Parathyroid adenoma (tissue), 2 donors: ENCODE measurements at regions not wholly inside any gene's neighbourhood (a gene's known extent, or its start where the extent isn't known, plus 50 kb on each side); places are given as distances from the start of the nearest gene placed in this dataset.
"Not testable (repeated sequence)": the region's sequence is repeated elsewhere in the genome, so short reads cannot be mapped to it uniquely, and the experiment has no call there.

Source experiments
- H2AFZ ChIP-seq: fragments of 300-600 bp; sonication (generic); one replicate; pipeline ENCODE4 v1.7.0; 2017; ENCODE audit warnings: antibody characterized with exemption, mild to moderate bottlenecking
- H3K27ac ChIP-seq: fragments of 300-600 bp; sonication (generic); one replicate; pipeline ENCODE4 v1.7.0; 2017
- H3K27me3 ChIP-seq: fragments of 300-600 bp; sonication (generic); one replicate; pipeline ENCODE4 v1.7.0; 2017; ENCODE audit warnings: low read length; ENCODE audit not compliant: control insufficient read depth, insufficient read depth
- H3K36me3 ChIP-seq: fragments of 300-600 bp; sonication (generic); one replicate; pipeline ENCODE4 v1.7.0; 2017; ENCODE audit warnings: low read length; ENCODE audit not compliant: control insufficient read depth, insufficient read depth
- H3K4me1 ChIP-seq: fragments of 300-600 bp; sonication (generic); one replicate; pipeline ENCODE4 v1.7.0; 2017; ENCODE audit warnings: control low read depth
- H3K4me2 ChIP-seq: fragments of 300-600 bp; sonication (generic); one replicate; pipeline ENCODE4 v1.7.0; 2017; ENCODE audit warnings: low read length
- H3K4me3 ChIP-seq: fragments of 300-600 bp; sonication (generic); one replicate; pipeline ENCODE4 v1.7.0; 2017; ENCODE audit warnings: low read depth, low read length
- H3K79me2 ChIP-seq: fragments of 300-600 bp; sonication (generic); one replicate; pipeline ENCODE4 v1.7.0; 2017; ENCODE audit warnings: control low read depth
- H3K9ac ChIP-seq: fragments of 300-600 bp; sonication (generic); one replicate; pipeline ENCODE4 v1.7.0; 2017; ENCODE audit warnings: mild to moderate bottlenecking
- H3K9me3 ChIP-seq: fragments of 300-600 bp; sonication (generic); one replicate; pipeline ENCODE4 v1.7.0; 2017; ENCODE audit warnings: low read length; ENCODE audit not compliant: control insufficient read depth
- TF ChIP-seq, protein P1 (sequence below): fragments of 300-600 bp; sonication (generic); IDR thresholded peaks from one replicate; pipeline ENCODE4 v1.7.0; 2017; ENCODE audit warnings: antibody characterized with exemption, mild to moderate bottlenecking
- donor health status: primary hyperparathyroidism.

DNA sequence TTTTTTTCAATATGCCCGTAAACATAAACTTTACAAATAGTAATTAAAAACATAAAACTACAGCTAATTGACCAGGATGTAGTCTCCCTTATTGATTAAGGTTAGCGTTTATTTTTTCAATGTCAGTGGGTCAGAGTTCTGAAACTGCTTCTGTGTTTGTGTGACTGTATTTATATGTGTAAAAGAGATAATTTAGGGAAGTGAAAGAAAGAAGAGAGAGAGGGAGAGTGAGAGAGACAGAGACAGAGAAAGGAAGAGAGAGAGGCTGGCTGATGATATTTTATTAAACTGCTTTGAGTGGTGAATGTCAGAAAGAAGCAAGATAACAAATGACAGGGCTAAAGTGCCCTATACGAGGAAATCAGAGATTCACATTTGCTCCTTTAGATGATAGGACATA lies 266.1 kb upstream of the PTCHD4 start:
- no peaks in the 10 kb centered on the region for H3K4me1 ChIP-seq
- no peaks in the 10 kb centered on the region for H3K27me3 ChIP-seq
- H3K9me3 ChIP-seq = no peaks in the 10 kb centered on the region
- no peaks in the 10 kb centered on the region for H3K36me3 ChIP-seq
- H3K79me2 ChIP-seq = no peaks in the 10 kb centered on the region
- TF ChIP-seq, protein P1, sequence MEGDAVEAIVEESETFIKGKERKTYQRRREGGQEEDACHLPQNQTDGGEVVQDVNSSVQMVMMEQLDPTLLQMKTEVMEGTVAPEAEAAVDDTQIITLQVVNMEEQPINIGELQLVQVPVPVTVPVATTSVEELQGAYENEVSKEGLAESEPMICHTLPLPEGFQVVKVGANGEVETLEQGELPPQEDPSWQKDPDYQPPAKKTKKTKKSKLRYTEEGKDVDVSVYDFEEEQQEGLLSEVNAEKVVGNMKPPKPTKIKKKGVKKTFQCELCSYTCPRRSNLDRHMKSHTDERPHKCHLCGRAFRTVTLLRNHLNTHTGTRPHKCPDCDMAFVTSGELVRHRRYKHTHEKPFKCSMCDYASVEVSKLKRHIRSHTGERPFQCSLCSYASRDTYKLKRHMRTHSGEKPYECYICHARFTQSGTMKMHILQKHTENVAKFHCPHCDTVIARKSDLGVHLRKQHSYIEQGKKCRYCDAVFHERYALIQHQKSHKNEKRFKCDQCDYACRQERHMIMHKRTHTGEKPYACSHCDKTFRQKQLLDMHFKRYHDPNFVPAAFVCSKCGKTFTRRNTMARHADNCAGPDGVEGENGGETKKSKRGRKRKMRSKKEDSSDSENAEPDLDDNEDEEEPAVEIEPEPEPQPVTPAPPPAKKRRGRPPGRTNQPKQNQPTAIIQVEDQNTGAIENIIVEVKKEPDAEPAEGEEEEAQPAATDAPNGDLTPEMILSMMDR = no peak
- H3K4me3 ChIP-seq = no peak overlapping the region
- no peak overlapping the region for H3K9ac ChIP-seq
- H3K27ac ChIP-seq = no peak overlapping the region
- H2AFZ ChIP-seq = no peak overlapping the region
- H3K4me2 ChIP-seq = no peak overlapping the region

DNA sequence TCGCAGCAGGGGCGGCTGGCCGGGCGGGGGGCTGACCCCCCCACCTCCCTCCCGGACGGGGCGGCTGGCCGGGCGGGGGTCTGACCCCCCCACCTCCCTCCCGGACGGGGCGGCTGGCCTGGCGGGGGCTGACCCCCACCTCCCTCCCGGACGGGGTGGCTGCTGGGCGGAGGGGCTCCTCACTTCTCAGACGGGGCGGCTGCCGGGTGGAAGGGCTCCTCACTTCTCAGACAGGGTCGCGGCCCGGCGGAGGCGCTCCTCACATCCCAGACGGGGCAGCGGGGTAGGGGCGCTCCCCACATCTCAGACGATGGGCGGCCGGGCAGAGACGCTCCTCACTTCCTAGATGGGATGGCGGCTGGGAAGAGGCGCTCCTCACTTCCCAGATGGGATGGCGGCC lies 260.2 kb upstream of the PTCHD4 start:
- not testable (repeated sequence) for H3K4me3 ChIP-seq, H3K36me3 ChIP-seq, H3K79me2 ChIP-seq

DNA sequence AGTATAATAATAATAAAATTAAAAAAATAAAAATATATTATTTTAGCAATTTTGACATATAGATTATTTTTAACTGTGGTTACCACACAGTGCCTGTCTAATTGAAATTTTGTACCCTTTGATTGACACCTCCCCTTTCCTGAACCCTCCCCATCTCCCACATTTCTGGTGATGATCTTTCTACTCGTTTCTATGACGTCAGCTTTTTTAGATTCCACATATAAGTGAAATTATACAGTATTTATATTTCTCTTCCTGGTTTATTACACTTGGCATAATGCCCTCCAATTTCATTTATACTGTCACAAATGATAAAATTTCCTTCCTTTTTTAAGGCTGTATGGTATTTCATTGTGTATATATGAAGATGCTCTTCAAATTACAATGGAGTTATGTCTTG lies 258.1 kb upstream of the PTCHD4 start:
- Histone ChIP-seq H3K9me3 (no peaks in the 10 kb centered on the region), H3K4me2 (no peak overlapping the region), H3K4me1 (no peaks in the 10 kb centered on the region), H3K9ac (no peak overlapping the region), H3K27ac (no peak overlapping the region), H3K36me3 (no peaks in the 10 kb centered on the region), H3K4me3 (no peak overlapping the region), H2AFZ (no peak overlapping the region), H3K79me2 (no peaks in the 10 kb centered on the region), H3K27me3 (no peaks in the 10 kb centered on the region)
- TF ChIP-seq, protein P1 = no peak

More for the DNA sequence above, 260.2 kb upstream of the PTCHD4 start:
- not testable (repeated sequence) for H3K4me1 ChIP-seq, H3K9me3 ChIP-seq, H3K27ac ChIP-seq, H3K9ac ChIP-seq, H2AFZ ChIP-seq, H3K27me3 ChIP-seq, H3K4me2 ChIP-seq

DNA sequence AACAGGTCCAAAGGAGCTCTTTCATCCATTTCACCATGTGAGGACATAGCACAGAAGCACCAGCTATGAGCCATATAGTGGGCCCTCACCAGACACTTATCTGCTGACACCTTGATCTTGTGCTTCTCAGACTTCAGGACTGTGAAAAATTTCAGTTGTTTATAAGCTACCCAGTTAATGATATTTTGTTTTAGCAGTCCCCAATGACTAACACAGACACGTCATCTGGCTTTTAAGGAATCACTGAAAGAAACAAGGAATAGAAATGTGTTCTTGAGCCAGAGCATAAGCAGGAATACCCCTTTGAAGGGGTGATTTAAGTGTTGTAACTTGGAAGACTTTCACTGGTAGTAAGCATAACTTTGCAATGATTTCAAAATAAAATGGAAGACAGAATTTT lies 214.7 kb upstream of the PTCHD4 start:
- H3K36me3 ChIP-seq = no peaks in the 10 kb centered on the region
- no peaks in the 10 kb centered on the region for H3K9me3 ChIP-seq
- no peaks in the 10 kb centered on the region for H3K27me3 ChIP-seq
- H3K79me2 ChIP-seq = no peaks in the 10 kb centered on the region
- no peak overlapping the region for H3K27ac ChIP-seq
- no peak overlapping the region for H2AFZ ChIP-seq
- no peak overlapping the region for H3K4me2 ChIP-seq
- H3K9ac ChIP-seq = no peak overlapping the region
- TF ChIP-seq, protein P1 = no peak
- no peaks in the 10 kb centered on the region for H3K4me1 ChIP-seq
- H3K4me3 ChIP-seq = no peak overlapping the region

DNA sequence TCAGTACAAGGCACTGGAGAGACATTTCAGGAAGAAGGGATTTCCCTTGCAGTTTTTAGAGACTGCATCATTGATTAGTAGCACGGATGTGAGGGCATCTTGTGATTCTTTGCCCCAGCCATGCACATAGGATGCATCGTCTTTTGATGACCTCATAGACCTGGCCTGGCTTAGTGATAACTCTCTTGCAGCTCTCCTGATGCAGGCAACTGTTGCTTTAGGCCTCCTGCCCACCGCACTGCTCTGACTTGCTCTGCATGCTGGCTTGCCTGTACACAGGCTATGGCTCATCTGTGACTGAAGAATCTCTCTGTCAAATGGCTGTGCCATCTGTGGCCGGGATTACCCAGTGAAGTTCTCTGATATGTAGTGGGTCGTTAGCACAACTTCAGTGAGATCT lies 207.7 kb upstream of the PTCHD4 start:
- TF ChIP-seq, protein P1 = no peak
- Histone ChIP-seq H3K4me1 (no peaks in the 10 kb centered on the region), H2AFZ (no peak overlapping the region)

More for the DNA sequence above, 207.7 kb upstream of the PTCHD4 start:
- H3K27me3 ChIP-seq = no peaks in the 10 kb centered on the region
- no peak overlapping the region for H3K9ac ChIP-seq
- no peaks in the 10 kb centered on the region for H3K9me3 ChIP-seq
- no peak overlapping the region for H3K27ac ChIP-seq
- no peak overlapping the region for H3K4me2 ChIP-seq
- H3K4me3 ChIP-seq = no peak overlapping the region
- no peaks in the 10 kb centered on the region for H3K79me2 ChIP-seq
- H3K36me3 ChIP-seq = no peaks in the 10 kb centered on the region
